ENCODE measurements at regions not wholly inside any gene's neighbourhood (a gene's known extent, or its start where the extent isn't known, plus 50 kb on each side); places are given as distances from the start of the nearest gene placed in this dataset.

GRCh38 chr5:17893026-17893635 lies 258.9 kb downstream of the TAF11L14 start:
- DNase-seq (ENCODE audit: low spot score), result no peak

GRCh38 chr5:17895288-17896033 lies 261.2 kb downstream of the TAF11L14 start:
- DNase-seq (ENCODE audit: low spot score), result no peak

GRCh38 chr5:17896605-17897004 lies 262.3 kb downstream of the TAF11L14 start:
- no peak for DNase-seq (ENCODE audit: low spot score)

- no peak for DNase-seq (ENCODE audit: low spot score)
Observed at GRCh38 chr5:17897776-17898175, 263.5 kb downstream of the TAF11L14 start.

- no peak for DNase-seq (ENCODE audit: low spot score)
Observed at GRCh38 chr5:17898766-17899165, 264.5 kb downstream of the TAF11L14 start.

GRCh38 chr5:17907094-17907493 lies 272.8 kb downstream of the TAF11L14 start:
- no peak for DNase-seq (ENCODE audit: low spot score)

- no peak for DNase-seq (ENCODE audit: low spot score)
Observed at GRCh38 chr5:17910318-17910717, 276.1 kb downstream of the TAF11L14 start.

GRCh38 chr5:17912794-17913193 lies 278.5 kb downstream of the TAF11L14 start:
- DNase-seq (ENCODE audit: low spot score), result no peak

GRCh38 chr5:17916446-17916845 lies 282.2 kb downstream of the TAF11L14 start:
- DNase-seq (ENCODE audit: low spot score), result no peak

GRCh38 chr5:17917465-17917864 lies 283.2 kb downstream of the TAF11L14 start:
- no peak for DNase-seq (ENCODE audit: low spot score)

GRCh38 chr5:17918373-17919104 lies 284.3 kb downstream of the TAF11L14 start:
- peak; percentile 70 for DNase-seq (ENCODE audit: low spot score)

- no peak for DNase-seq (ENCODE audit: low spot score)
Observed at GRCh38 chr5:17925276-17925675, 291.0 kb downstream of the TAF11L14 start.

GRCh38 chr5:17928581-17928981 lies 294.3 kb downstream of the TAF11L14 start:
- DNase-seq (ENCODE audit: low spot score), result no peak

- no peak for DNase-seq (ENCODE audit: low spot score)
Observed at GRCh38 chr5:17929171-17929570, 294.9 kb downstream of the TAF11L14 start.

GRCh38 chr5:17930346-17930745 lies 296.1 kb downstream of the TAF11L14 start:
- no peak for DNase-seq (ENCODE audit: low spot score)

GRCh38 chr5:17944046-17944445 lies 309.8 kb downstream of the TAF11L14 start:
- no peak for DNase-seq (ENCODE audit: low spot score)

- DNase-seq (ENCODE audit: low spot score), result no peak
Observed at GRCh38 chr5:17947029-17947428, 312.8 kb downstream of the TAF11L14 start.

- peak; percentile 16 for DNase-seq (ENCODE audit: low spot score)
Observed at GRCh38 chr5:17951392-17952169, 317.3 kb downstream of the TAF11L14 start.

GRCh38 chr5:17952231-17952630 lies 318.0 kb downstream of the TAF11L14 start:
- no peak for DNase-seq (ENCODE audit: low spot score)

GRCh38 chr5:17964067-17964466 lies 329.8 kb downstream of the TAF11L14 start:
- no peak for DNase-seq (ENCODE audit: low spot score)

GRCh38 chr5:17966640-17967402 lies 332.6 kb downstream of the TAF11L14 start:
- peak; percentile 10 for DNase-seq (ENCODE audit: low spot score)

- DNase-seq (ENCODE audit: low spot score), result no peak
Observed at GRCh38 chr5:17976404-17976803, 342.1 kb downstream of the TAF11L14 start.
